ENCODE measurements at regions not wholly inside any gene's neighbourhood (a gene's known extent, or its start where the extent isn't known, plus 50 kb on each side); places are given as distances from the start of the nearest gene placed in this dataset.

DNA sequence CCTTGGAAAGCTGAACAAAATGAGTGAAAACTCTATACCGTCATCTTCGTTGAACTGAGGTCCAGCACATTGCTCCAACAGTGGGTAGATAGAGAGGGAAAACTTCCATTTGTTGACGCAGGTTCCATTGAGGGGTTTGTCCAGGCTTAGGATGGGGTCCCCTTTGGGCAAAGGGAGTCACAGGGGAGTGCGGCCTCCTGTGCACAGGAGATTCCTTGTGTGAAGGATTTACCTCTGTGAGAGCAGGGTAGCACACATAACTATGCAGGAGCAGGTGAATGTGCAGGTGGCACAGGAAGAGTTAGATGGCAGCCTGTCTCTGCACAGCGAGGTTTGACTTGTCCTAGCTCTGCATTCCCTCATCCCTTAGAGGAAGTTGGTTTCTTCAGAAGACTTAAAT lies 139.3 kb downstream of the SNRPN start:
- Histone ChIP-seq H3K4me2 (replicated peaks; ENCODE audit: low read depth, low read length, poor library complexity, severe bottlenecking) (no peak overlapping the region), H3K9ac (ENCODE audit: low read length) (no peak overlapping the region), H4K20me1 (ENCODE audit: control insufficient read depth, insufficient read depth, low read length, poor library complexity, severe bottlenecking) (no peaks in the 10 kb centered on the region), H2AFZ (ENCODE audit: insufficient read depth, low read depth, low read length, poor library complexity, severe bottlenecking) (no peak overlapping the region), H3K9me3 (ENCODE audit: control extremely low read depth in 1 of 3, control insufficient read depth in 2 of 3, insufficient read depth in 1 of 3, low read length in 2 of 3) (peaks cover 0 to 60% (median 60%) of the 10 kb centered on the region in 3 donors), H3K36me3 (replicated peaks in 1 of 2; ENCODE audit: control extremely low read depth in 1 of 2, control insufficient read depth in 1 of 2, extremely low read depth in 1 of 2, insufficient read depth in 2 of 2, low read length in 1 of 2) (peaks cover 0 to 75% of the 10 kb centered on the region in 2 experiments), H3K4me3 (ENCODE audit: control extremely low read depth in 1 of 5, extremely low read depth in 1 of 5, insufficient read depth in 1 of 5, low read depth in 2 of 5, low read length in 4 of 5) (no peak overlapping the region), H3K27ac (ENCODE audit: low read length in 2 of 2) (no peak overlapping the region), H3K27me3 (replicated peaks in 1 of 4; ENCODE audit: control extremely low read depth in 1 of 4, control insufficient read depth in 3 of 4, insufficient read depth in 4 of 4, low read length in 3 of 4) (no peaks in the 10 kb centered on the region), H3K79me2 (ENCODE audit: control insufficient read depth, insufficient read depth, low read length) (no peaks in the 10 kb centered on the region), H3K4me1 (ENCODE audit: control insufficient read depth in 2 of 2, insufficient read depth in 2 of 2, low read length in 2 of 2) (no peaks in the 10 kb centered on the region)
- Mint-ChIP-seq H3K27me3 (no peaks in the 10 kb centered on the region), H3K4me3 (no peak overlapping the region), H3K9me3 (ENCODE audit: insufficient read depth) (peaks cover 42% of the 10 kb centered on the region), H3K4me1 (no peaks in the 10 kb centered on the region), H3K27ac (no peak overlapping the region)
- ChIA-PET CTCF (no interaction called here), POLR2A (no interaction called here)
- TF ChIP-seq, protein P1, sequence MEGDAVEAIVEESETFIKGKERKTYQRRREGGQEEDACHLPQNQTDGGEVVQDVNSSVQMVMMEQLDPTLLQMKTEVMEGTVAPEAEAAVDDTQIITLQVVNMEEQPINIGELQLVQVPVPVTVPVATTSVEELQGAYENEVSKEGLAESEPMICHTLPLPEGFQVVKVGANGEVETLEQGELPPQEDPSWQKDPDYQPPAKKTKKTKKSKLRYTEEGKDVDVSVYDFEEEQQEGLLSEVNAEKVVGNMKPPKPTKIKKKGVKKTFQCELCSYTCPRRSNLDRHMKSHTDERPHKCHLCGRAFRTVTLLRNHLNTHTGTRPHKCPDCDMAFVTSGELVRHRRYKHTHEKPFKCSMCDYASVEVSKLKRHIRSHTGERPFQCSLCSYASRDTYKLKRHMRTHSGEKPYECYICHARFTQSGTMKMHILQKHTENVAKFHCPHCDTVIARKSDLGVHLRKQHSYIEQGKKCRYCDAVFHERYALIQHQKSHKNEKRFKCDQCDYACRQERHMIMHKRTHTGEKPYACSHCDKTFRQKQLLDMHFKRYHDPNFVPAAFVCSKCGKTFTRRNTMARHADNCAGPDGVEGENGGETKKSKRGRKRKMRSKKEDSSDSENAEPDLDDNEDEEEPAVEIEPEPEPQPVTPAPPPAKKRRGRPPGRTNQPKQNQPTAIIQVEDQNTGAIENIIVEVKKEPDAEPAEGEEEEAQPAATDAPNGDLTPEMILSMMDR (IDR thresholded peaks at IDR 0.05), result no peak
- TF ChIP-seq EZH2 (IDR thresholded peaks at IDR 0.05; ENCODE audit: borderline replicate concordance, insufficient read depth, low read depth, low read length, poor library complexity, severe bottlenecking), result no peak
- intact Hi-C loops (cut with micrococcal nuclease), result no loop called here
- WGBS (ENCODE audit: insufficient coverage), result 94% methylated on average over 4 of the region's 5 CpGs
- ATAC-seq (ENCODE audit: low read depth) (no peak), DNase-seq (no peak)

DNA sequence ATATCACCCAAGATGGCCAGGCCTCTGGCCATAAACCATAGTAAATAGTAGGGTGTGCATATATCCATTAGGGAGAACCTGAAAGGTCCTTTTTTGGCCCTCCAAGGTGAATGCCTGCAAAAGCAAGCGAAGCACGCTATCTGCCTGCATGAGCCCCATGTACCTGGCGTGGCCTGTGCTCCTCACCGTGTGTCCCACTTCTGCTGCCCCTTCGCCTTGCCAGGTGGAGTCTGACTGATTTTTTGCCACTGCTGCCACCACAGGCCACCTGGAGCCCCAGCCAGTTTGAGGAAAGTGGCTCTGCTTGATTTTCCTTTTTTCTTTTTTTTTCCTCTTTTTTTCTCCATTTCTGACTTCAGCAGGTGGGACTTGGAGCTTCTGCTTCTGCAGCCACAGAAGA lies 139.7 kb downstream of the SNRPN start:
- no peak overlapping the region for H3K27ac ChIP-seq (ENCODE audit: low read length in 2 of 2)
- H3K79me2 ChIP-seq (ENCODE audit: control insufficient read depth, insufficient read depth, low read length), result no peaks in the 10 kb centered on the region
- peaks cover 0 to 75% of the 10 kb centered on the region in 2 experiments for H3K36me3 ChIP-seq (replicated peaks in 1 of 2; ENCODE audit: control extremely low read depth in 1 of 2, control insufficient read depth in 1 of 2, extremely low read depth in 1 of 2, insufficient read depth in 2 of 2, low read length in 1 of 2)
- H3K9me3 ChIP-seq (ENCODE audit: control extremely low read depth in 1 of 3, control insufficient read depth in 2 of 3, insufficient read depth in 1 of 3, low read length in 2 of 3), result peaks cover 0 to 61% (median 60%) of the 10 kb centered on the region in 3 donors
- no peak overlapping the region for H2AFZ ChIP-seq (ENCODE audit: insufficient read depth, low read depth, low read length, poor library complexity, severe bottlenecking)
- no peak for TF ChIP-seq EZH2 (IDR thresholded peaks at IDR 0.05; ENCODE audit: borderline replicate concordance, insufficient read depth, low read depth, low read length, poor library complexity, severe bottlenecking)
- TF ChIP-seq, protein P1 (IDR thresholded peaks at IDR 0.05), result no peak
- no peaks in the 10 kb centered on the region for H4K20me1 ChIP-seq (ENCODE audit: control insufficient read depth, insufficient read depth, low read length, poor library complexity, severe bottlenecking)
- POLR2A ChIA-PET, result no interaction called here
- ATAC-seq (ENCODE audit: low read depth) (no peak), DNase-seq (no peak)
- H3K4me1 ChIP-seq (ENCODE audit: control insufficient read depth in 2 of 2, insufficient read depth in 2 of 2, low read length in 2 of 2), result no peaks in the 10 kb centered on the region
- H3K4me2 ChIP-seq (replicated peaks; ENCODE audit: low read depth, low read length, poor library complexity, severe bottlenecking), result no peak overlapping the region
- Mint-ChIP-seq H3K9me3 (ENCODE audit: insufficient read depth) (peaks cover 41% of the 10 kb centered on the region), H3K4me1 (no peaks in the 10 kb centered on the region), H3K27ac (no peak overlapping the region), H3K27me3 (no peaks in the 10 kb centered on the region), H3K4me3 (no peak overlapping the region)
- H3K9ac ChIP-seq (ENCODE audit: low read length), result no peak overlapping the region
- intact Hi-C loops (cut with micrococcal nuclease), result no loop called here
- CTCF ChIA-PET, result no interaction called here
- 93% methylated on average over 5 of the region's 5 CpGs for WGBS (ENCODE audit: insufficient coverage)
- H3K4me3 ChIP-seq (ENCODE audit: control extremely low read depth in 1 of 5, extremely low read depth in 1 of 5, insufficient read depth in 1 of 5, low read depth in 2 of 5, low read length in 4 of 5), result no peak overlapping the region
- H3K27me3 ChIP-seq (replicated peaks in 1 of 4; ENCODE audit: control extremely low read depth in 1 of 4, control insufficient read depth in 3 of 4, insufficient read depth in 4 of 4, low read length in 3 of 4), result no peaks in the 10 kb centered on the region
